HCT116 (cell line): ENCODE measurements at regions not wholly inside any gene's neighbourhood (a gene's known extent, or its start where the extent isn't known, plus 50 kb on each side); places are given as distances from the start of the nearest gene placed in this dataset.

Experiments
- ATAC-seq: fragments of 200-7000 bp; cut with Tn5 transposase; 2 replicates; pipeline ENCODE4 v1.9.1; 2020; ENCODE audit warnings: mild to moderate bottlenecking, moderate library complexity
- BruUV-seq: library from RNA; stranded (reverse); fragments of 400-500 nt; replicated peaks from 2 replicates; lab custom pipeline; 2021; lab: Mats Ljungman, UMichigan
- CTCF ChIA-PET: fragments of 300-600 bp; sonication (Branson Sonifier 250); formaldehyde crosslinking; loops from one replicate; lab custom pipeline; 2021; ENCODE audit warnings: antibody characterized with exemption; lab: Charles Lee
- POLR2A ChIA-PET: fragments of 300-600, 350-600 bp; sonication (Branson Sonifier 250); formaldehyde crosslinking; loops from one replicate; lab custom pipeline; 2021; ENCODE audit warnings: antibody characterized with exemption; lab: Charles Lee
- RAD21 ChIA-PET, 2 experiments: fragments of 300-600 bp; sonication (Branson Sonifier 250); formaldehyde crosslinking; loops; one replicate each; lab custom pipeline; 2023; ENCODE audit warnings: low total read pairs in 2 of 2; ENCODE audit not compliant: uncharacterized antibody in 2 of 2, unreplicated experiment in 2 of 2, low non-redundant PET in 1 of 2; lab: Charles Lee
- DNase-seq: peaks from one replicate; pipeline ENCODE4 v3.0.0-alpha.2; 2010; ENCODE audit warnings: low read depth, low spot score
- H2AFZ ChIP-seq: fragments of 200-600 bp; shearing (Covaris generic), sonication (generic); 2 replicates; pipeline ENCODE4 v1.6.1; 2017; ENCODE audit warnings: low read depth, mixed run types, mixed read lengths, antibody characterized with exemption, low read length; ENCODE audit not compliant: poor library complexity, severe bottlenecking
- H3K27ac ChIP-seq: 2 replicates; pipeline ENCODE4 v1.5.1; 2012; ENCODE audit warnings: low read depth, low read length
- H3K27me3 ChIP-seq: fragments of 200-600 bp; sonication (generic); 2 replicates; pipeline ENCODE4 v1.6.1; 2016; ENCODE audit warnings: mixed run types, low read length, mixed read lengths; ENCODE audit not compliant: insufficient read depth
- H3K36me3 ChIP-seq, 2 experiments: fragments of 200-500 bp in 1 of 2; fragments of 200-600 bp in 1 of 2; sonication (Bioruptor generic) in 1 of 2; sonication (generic) in 1 of 2; 2 replicates each; pipeline versions ENCODE4 v1.5.1 to v1.6.1; 2014 to 2016; ENCODE audit warnings: low read length in 2 of 2, inconsistent platforms in 1 of 2, mixed read lengths in 1 of 2, mixed run types in 1 of 2; ENCODE audit not compliant: insufficient read depth in 2 of 2, control insufficient read depth in 1 of 2
- H3K4me1 ChIP-seq, 2 experiments: fragments of 200-600 bp in 1 of 2; sonication (generic) in 1 of 2; 2 replicates each; pipeline versions ENCODE4 v1.5.1 to v1.6.1; 2012 to 2017; ENCODE audit warnings: low read length in 2 of 2, inconsistent platforms in 1 of 2, mild to moderate bottlenecking in 1 of 2, mixed read lengths in 1 of 2, mixed run types in 1 of 2, moderate library complexity in 1 of 2; ENCODE audit not compliant: insufficient read depth in 2 of 2, control insufficient read depth in 1 of 2
- H3K4me2 ChIP-seq: fragments of 200-600 bp; sonication (generic); 2 replicates; pipeline ENCODE4 v1.6.1; 2017; ENCODE audit warnings: mixed run types, low read length, mixed read lengths
- H3K4me3 ChIP-seq, 2 experiments: fragments of 200-600 bp in 1 of 2; sonication (generic) in 1 of 2; replicated peaks in 1 of 2; 2 replicates each; pipeline ENCODE4 v1.5.1; 2011 to 2016; ENCODE audit warnings: low read length in 2 of 2, control low read depth in 1 of 2, low read depth in 1 of 2, mild to moderate bottlenecking in 1 of 2, mixed read lengths in 1 of 2, mixed run types in 1 of 2
- H3K79me2 ChIP-seq: fragments of 200-600 bp; sonication (generic); 2 replicates; pipeline ENCODE4 v1.6.1; 2017; ENCODE audit warnings: mild to moderate bottlenecking, mixed run types, low read length, moderate library complexity, mixed read lengths; ENCODE audit not compliant: insufficient read depth
- H3K9ac ChIP-seq: fragments of 200-600 bp; sonication (generic); 2 replicates; pipeline ENCODE4 v1.6.1; 2016; ENCODE audit warnings: low read length, mixed read lengths
- H3K9me2 ChIP-seq: fragments of 200-600 bp; sonication (generic), shearing (Covaris generic); 2 replicates; pipeline ENCODE4 v1.6.1; 2017; ENCODE audit warnings: mixed run types, mild to moderate bottlenecking, moderate library complexity; ENCODE audit not compliant: insufficient read depth
- H3K9me3 ChIP-seq, 2 experiments: fragments of 200-500 bp in 1 of 2; fragments of 200-600 bp in 1 of 2; sonication (Bioruptor generic) in 1 of 2; sonication (generic) in 1 of 2; 2 replicates each; pipeline ENCODE4 v1.6.1; 2014 to 2017; ENCODE audit warnings: low read length in 2 of 2, mixed read lengths in 2 of 2, inconsistent platforms in 1 of 2, low read depth in 1 of 2, mild to moderate bottlenecking in 1 of 2, mixed run types in 1 of 2, moderate library complexity in 1 of 2; ENCODE audit not compliant: control insufficient read depth in 1 of 2, insufficient read depth in 1 of 2
- H4K20me1 ChIP-seq: fragments of 200-600 bp; sonication (generic), shearing (Covaris generic); 2 replicates; pipeline ENCODE4 v1.6.1; 2017; ENCODE audit warnings: mixed run types, mild to moderate bottlenecking, moderate library complexity; ENCODE audit not compliant: insufficient read depth
- CBX3 ChIP-seq: IDR thresholded peaks from 2 replicates; pipeline ENCODE4 v1.6.1; 2012; ENCODE audit warnings: low read depth
- CEBPB ChIP-seq: IDR thresholded peaks from 2 replicates; pipeline ENCODE4 v1.6.1; 2012; ENCODE audit warnings: low read depth
- EGR1 ChIP-seq: IDR thresholded peaks from 2 replicates; pipeline ENCODE4 v1.6.1; 2012; ENCODE audit warnings: low read depth
- ELF1 ChIP-seq: IDR thresholded peaks from 2 replicates; pipeline ENCODE4 v1.6.1; 2012; ENCODE audit warnings: low read depth, borderline replicate concordance
- EZH2 ChIP-seq: fragments of 200-600 bp; sonication (generic); IDR thresholded peaks from 2 replicates; pipeline ENCODE4 v1.6.1; 2017; ENCODE audit warnings: antibody characterized with exemption, mixed run types
- EZH2phosphoT487 ChIP-seq: fragments of 200-600 bp; IDR thresholded peaks from 2 replicates; pipeline ENCODE4 v1.6.1; 2018; ENCODE audit warnings: antibody characterized with exemption, borderline replicate concordance
- JUND ChIP-seq: IDR thresholded peaks from 2 replicates; pipeline ENCODE4 v1.6.1; 2012
- POLR2AphosphoS5 ChIP-seq: IDR thresholded peaks from 2 replicates; pipeline ENCODE4 v1.6.1; 2011; ENCODE audit warnings: mild to moderate bottlenecking, low read depth, low read length, moderate library complexity
- RAD21 ChIP-seq: IDR thresholded peaks from 2 replicates; pipeline ENCODE4 v1.6.1; 2012; ENCODE audit warnings: low read depth, mild to moderate bottlenecking
- SIN3A ChIP-seq: IDR thresholded peaks from 2 replicates; pipeline ENCODE4 v1.6.1; 2012; ENCODE audit warnings: low read depth
- SP1 ChIP-seq: IDR thresholded peaks from 2 replicates; pipeline ENCODE4 v1.6.1; 2012; ENCODE audit warnings: low read depth
- SRF ChIP-seq: IDR thresholded peaks from 2 replicates; pipeline ENCODE4 v1.6.1; 2012; ENCODE audit warnings: low read depth
- TCF7L2 ChIP-seq: IDR thresholded peaks from 2 replicates; pipeline ENCODE4 v1.7.0; 2011; ENCODE audit warnings: borderline replicate concordance, inconsistent platforms; ENCODE audit not compliant: insufficient read depth, insufficient read length; ENCODE audit errors: extremely low read depth
- YY1 ChIP-seq: IDR thresholded peaks from 2 replicates; pipeline ENCODE4 v1.6.1; 2011; ENCODE audit warnings: low read length, low read depth, moderate library complexity, mild to moderate bottlenecking; ENCODE audit not compliant: insufficient replicate concordance; ENCODE audit errors: extremely low read depth
- ZFX ChIP-seq: fragments of 450-650 bp; IDR thresholded peaks from 2 replicates; pipeline ENCODE4 v1.6.1; 2017
- ZNF274 ChIP-seq: fragments of 200-500 bp; sonication (Bioruptor generic); IDR thresholded peaks from 2 replicates; pipeline ENCODE4 v1.6.1; 2014; ENCODE audit warnings: mild to moderate bottlenecking, low read depth, low read length, inconsistent platforms
- intact Hi-C: fragments of 100-400 bp; cut with micrococcal nuclease; formaldehyde crosslinking; loops from 2 replicates; pipeline ENCODE4 v1.10.0; 2022
- TF ChIP-seq, protein P1 (sequence below): IDR thresholded peaks from 2 replicates; pipeline ENCODE4 v1.6.1; 2011; ENCODE audit warnings: mild to moderate bottlenecking, low read length, moderate library complexity; ENCODE audit not compliant: insufficient replicate concordance; ENCODE audit errors: extremely low read depth
- TF ChIP-seq, protein P2 (sequence below): IDR thresholded peaks from 2 replicates; pipeline ENCODE4 v1.6.1; 2012; ENCODE audit warnings: low read depth
- TF ChIP-seq, protein P3 (sequence below): IDR thresholded peaks from 2 replicates; pipeline ENCODE4 v1.6.1; 2012
- TF ChIP-seq, protein P4 (sequence below), 3 experiments: fragments of 200-600 bp in 1 of 3; sonication (generic) in 1 of 3; IDR thresholded peaks in 2 of 3; conservative IDR thresholded peaks in 1 of 3; 2 replicates each; pipeline ENCODE4 v1.5.1; 2012 to 2017; ENCODE audit warnings: low read depth in 2 of 3, low read length in 2 of 3, antibody characterized with exemption in 1 of 3, borderline replicate concordance in 1 of 3, control low read depth in 1 of 3, mild to moderate bottlenecking in 1 of 3, mixed read lengths in 1 of 3, mixed run types in 1 of 3, moderate library complexity in 1 of 3; ENCODE audit not compliant: insufficient read depth in 1 of 3

DNA sequence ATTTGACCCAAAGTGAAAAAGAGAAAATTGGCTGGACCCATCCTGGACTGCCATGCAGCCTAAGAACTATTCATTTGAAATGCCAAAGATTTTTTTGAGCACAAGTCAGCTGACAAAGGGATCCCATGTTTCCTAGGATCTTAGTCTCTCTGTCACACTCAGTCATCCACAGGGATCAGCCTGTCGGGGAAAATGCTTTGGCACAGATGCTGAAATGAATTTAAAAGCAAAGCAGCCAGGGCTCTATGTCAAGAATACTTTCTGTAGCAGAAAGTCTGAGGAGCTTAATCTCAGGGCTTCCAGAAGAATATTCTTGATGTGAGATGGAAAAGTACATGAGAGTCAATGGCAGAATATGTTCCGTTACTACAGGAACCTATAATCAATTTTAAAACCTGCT, 1900.8 kb downstream of the MRPL39 start:
- no peak overlapping the region for H3K4me3 ChIP-seq
- peaks cover 14 to 40% of the 10 kb centered on the region in 2 experiments; a peak in 3 of 4 replicates for H3K9me3 ChIP-seq
- H2AFZ ChIP-seq, result no peak overlapping the region
- H3K9me2 ChIP-seq, result no peaks in the 10 kb centered on the region
- no peaks in the 10 kb centered on the region for H4K20me1 ChIP-seq
- ChIA-PET RAD21 (no interaction called here), CTCF (no interaction called here), POLR2A (no interaction called here)
- H3K27me3 ChIP-seq, result no peaks in the 10 kb centered on the region
- BruUV-seq, result no TSS peak
- intact Hi-C loops, result no loop called here
- ATAC-seq, result no peak
- no peaks in the 10 kb centered on the region for H3K4me1 ChIP-seq
- no peaks in the 10 kb centered on the region for H3K36me3 ChIP-seq
- no peak for TF ChIP-seq CEBPB
- TF ChIP-seq SIN3A, result no peak
- TF ChIP-seq EZH2, result no peak
- TF ChIP-seq EZH2phosphoT487, result no peak
- TF ChIP-seq EGR1, result no peak
- no peak for TF ChIP-seq ZNF274
- no peak for TF ChIP-seq SP1
- no peak for TF ChIP-seq POLR2AphosphoS5
- TF ChIP-seq, protein P1, sequence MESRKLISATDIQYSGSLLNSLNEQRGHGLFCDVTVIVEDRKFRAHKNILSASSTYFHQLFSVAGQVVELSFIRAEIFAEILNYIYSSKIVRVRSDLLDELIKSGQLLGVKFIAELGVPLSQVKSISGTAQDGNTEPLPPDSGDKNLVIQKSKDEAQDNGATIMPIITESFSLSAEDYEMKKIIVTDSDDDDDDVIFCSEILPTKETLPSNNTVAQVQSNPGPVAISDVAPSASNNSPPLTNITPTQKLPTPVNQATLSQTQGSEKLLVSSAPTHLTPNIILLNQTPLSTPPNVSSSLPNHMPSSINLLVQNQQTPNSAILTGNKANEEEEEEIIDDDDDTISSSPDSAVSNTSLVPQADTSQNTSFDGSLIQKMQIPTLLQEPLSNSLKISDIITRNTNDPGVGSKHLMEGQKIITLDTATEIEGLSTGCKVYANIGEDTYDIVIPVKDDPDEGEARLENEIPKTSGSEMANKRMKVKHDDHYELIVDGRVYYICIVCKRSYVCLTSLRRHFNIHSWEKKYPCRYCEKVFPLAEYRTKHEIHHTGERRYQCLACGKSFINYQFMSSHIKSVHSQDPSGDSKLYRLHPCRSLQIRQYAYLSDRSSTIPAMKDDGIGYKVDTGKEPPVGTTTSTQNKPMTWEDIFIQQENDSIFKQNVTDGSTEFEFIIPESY, result no peak
- no peak for TF ChIP-seq ZFX
- no peak for TF ChIP-seq RAD21
- no peak for TF ChIP-seq SRF
- TF ChIP-seq CBX3, result no peak
- TF ChIP-seq, protein P2, sequence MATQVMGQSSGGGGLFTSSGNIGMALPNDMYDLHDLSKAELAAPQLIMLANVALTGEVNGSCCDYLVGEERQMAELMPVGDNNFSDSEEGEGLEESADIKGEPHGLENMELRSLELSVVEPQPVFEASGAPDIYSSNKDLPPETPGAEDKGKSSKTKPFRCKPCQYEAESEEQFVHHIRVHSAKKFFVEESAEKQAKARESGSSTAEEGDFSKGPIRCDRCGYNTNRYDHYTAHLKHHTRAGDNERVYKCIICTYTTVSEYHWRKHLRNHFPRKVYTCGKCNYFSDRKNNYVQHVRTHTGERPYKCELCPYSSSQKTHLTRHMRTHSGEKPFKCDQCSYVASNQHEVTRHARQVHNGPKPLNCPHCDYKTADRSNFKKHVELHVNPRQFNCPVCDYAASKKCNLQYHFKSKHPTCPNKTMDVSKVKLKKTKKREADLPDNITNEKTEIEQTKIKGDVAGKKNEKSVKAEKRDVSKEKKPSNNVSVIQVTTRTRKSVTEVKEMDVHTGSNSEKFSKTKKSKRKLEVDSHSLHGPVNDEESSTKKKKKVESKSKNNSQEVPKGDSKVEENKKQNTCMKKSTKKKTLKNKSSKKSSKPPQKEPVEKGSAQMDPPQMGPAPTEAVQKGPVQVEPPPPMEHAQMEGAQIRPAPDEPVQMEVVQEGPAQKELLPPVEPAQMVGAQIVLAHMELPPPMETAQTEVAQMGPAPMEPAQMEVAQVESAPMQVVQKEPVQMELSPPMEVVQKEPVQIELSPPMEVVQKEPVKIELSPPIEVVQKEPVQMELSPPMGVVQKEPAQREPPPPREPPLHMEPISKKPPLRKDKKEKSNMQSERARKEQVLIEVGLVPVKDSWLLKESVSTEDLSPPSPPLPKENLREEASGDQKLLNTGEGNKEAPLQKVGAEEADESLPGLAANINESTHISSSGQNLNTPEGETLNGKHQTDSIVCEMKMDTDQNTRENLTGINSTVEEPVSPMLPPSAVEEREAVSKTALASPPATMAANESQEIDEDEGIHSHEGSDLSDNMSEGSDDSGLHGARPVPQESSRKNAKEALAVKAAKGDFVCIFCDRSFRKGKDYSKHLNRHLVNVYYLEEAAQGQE, result no peak
- TF ChIP-seq, protein P3, sequence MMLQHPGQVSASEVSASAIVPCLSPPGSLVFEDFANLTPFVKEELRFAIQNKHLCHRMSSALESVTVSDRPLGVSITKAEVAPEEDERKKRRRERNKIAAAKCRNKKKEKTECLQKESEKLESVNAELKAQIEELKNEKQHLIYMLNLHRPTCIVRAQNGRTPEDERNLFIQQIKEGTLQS, result no peak
- TF ChIP-seq, protein P4, sequence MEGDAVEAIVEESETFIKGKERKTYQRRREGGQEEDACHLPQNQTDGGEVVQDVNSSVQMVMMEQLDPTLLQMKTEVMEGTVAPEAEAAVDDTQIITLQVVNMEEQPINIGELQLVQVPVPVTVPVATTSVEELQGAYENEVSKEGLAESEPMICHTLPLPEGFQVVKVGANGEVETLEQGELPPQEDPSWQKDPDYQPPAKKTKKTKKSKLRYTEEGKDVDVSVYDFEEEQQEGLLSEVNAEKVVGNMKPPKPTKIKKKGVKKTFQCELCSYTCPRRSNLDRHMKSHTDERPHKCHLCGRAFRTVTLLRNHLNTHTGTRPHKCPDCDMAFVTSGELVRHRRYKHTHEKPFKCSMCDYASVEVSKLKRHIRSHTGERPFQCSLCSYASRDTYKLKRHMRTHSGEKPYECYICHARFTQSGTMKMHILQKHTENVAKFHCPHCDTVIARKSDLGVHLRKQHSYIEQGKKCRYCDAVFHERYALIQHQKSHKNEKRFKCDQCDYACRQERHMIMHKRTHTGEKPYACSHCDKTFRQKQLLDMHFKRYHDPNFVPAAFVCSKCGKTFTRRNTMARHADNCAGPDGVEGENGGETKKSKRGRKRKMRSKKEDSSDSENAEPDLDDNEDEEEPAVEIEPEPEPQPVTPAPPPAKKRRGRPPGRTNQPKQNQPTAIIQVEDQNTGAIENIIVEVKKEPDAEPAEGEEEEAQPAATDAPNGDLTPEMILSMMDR (IDR thresholded peaks at IDR 0.05 in 2 of 3, conservative IDR thresholded peaks at IDR 0.05 in 1 of 3; ENCODE audit: borderline replicate concordance in 1 of 3, insufficient read depth in 1 of 3, low read depth in 2 of 3, low read length in 2 of 3), result no peak
- no peak for TF ChIP-seq JUND
- TF ChIP-seq TCF7L2, result no peak
- TF ChIP-seq ELF1, result no peak
- TF ChIP-seq YY1, result no peak
- no peak overlapping the region for H3K27ac ChIP-seq
- no peak overlapping the region for H3K4me2 ChIP-seq
- no peak overlapping the region for H3K9ac ChIP-seq
- no peaks in the 10 kb centered on the region for H3K79me2 ChIP-seq
- no peak for DNase-seq
